Stimulated activated memory B cell treated with anti-CD40 and anti-IgM and Interleukin-4, amounts not matched to agents 10 μg/mL and 1 μg/mL and 100 μg/mL, for 72 hours (primary cell): ENCODE measurements at regions not wholly inside any gene's neighbourhood (a gene's known extent, or its start where the extent isn't known, plus 50 kb on each side); places are given as distances from the start of the nearest gene placed in this dataset.

Experiments used
- ATAC-seq: fragments of 150-1000 bp; cut with Tn5 transposase; 2 replicates; pipeline ENCODE4 v1.10.0; 2021
- H3K27ac Mint-ChIP-seq: one replicate; pipeline ENCODE4 v1.8.0; 2022; ENCODE audit warnings: mild to moderate bottlenecking, mixed read lengths
- H3K27me3 Mint-ChIP-seq: one replicate; pipeline ENCODE4 v1.8.0; 2022; ENCODE audit warnings: mixed read lengths
- H3K36me3 Mint-ChIP-seq: one replicate; pipeline ENCODE4 v1.8.0; 2022; ENCODE audit warnings: mixed read lengths
- H3K4me1 Mint-ChIP-seq: one replicate; pipeline ENCODE4 v1.8.0; 2022; ENCODE audit warnings: mixed read lengths
- H3K4me3 Mint-ChIP-seq: one replicate; pipeline ENCODE4 v1.8.0; 2022; ENCODE audit warnings: mild to moderate bottlenecking, moderate library complexity, mixed read lengths
- H3K9me3 Mint-ChIP-seq: one replicate; pipeline ENCODE4 v1.8.0; 2022; ENCODE audit warnings: mixed read lengths

GRCh38 chrX:149992918-149993317 lies 54.6 kb upstream of the EOLA2 start:
- Mint-ChIP-seq H3K4me1 (peaks cover 10% of the 10 kb centered on the region), H3K27ac (no peak overlapping the region), H3K4me3 (no peak overlapping the region), H3K27me3 (no peaks in the 10 kb centered on the region), H3K9me3 (peaks cover 4% of the 10 kb centered on the region), H3K36me3 (peaks cover 18% of the 10 kb centered on the region)
- no peak for ATAC-seq

GRCh38 chrX:149993989-149994388 lies 55.7 kb upstream of the EOLA2 start:
- no peak for ATAC-seq
- H3K4me1 Mint-ChIP-seq = peaks cover 3% of the 10 kb centered on the region
- peaks cover 13% of the 10 kb centered on the region for H3K36me3 Mint-ChIP-seq
- H3K9me3 Mint-ChIP-seq = peaks cover 4% of the 10 kb centered on the region
- H3K27ac Mint-ChIP-seq = no peak overlapping the region
- H3K4me3 Mint-ChIP-seq = no peak overlapping the region
- no peaks in the 10 kb centered on the region for H3K27me3 Mint-ChIP-seq

- H3K36me3 Mint-ChIP-seq = peaks cover 12% of the 10 kb centered on the region
- H3K4me1 Mint-ChIP-seq = no peaks in the 10 kb centered on the region
- no peak overlapping the region for H3K27ac Mint-ChIP-seq
- peaks cover 4% of the 10 kb centered on the region for H3K9me3 Mint-ChIP-seq
- ATAC-seq = no peak
- H3K27me3 Mint-ChIP-seq = no peaks in the 10 kb centered on the region
- no peak overlapping the region for H3K4me3 Mint-ChIP-seq
These were observed 58.2 kb upstream of the EOLA2 start for GRCh38 chrX:149996515-149996914.

DNA sequence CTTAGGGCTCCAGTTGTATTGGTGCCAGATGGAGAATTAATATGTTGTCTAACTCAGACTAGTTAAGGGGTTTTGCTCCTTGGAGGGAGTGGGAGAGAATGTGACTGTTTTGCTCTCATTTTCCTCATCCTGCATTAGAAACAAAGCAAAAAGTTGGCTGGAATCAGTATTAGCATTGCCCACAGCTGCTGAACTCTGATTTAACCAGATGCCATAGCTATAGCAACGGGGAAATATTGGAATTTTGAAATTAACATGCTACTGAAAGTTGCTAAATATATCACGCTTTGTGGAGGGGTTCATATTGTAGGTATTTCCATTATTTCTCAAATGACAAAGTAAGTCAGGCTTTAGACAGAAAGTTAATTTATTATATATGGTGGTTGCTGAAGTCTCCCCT lies 66.7 kb upstream of the EOLA2 start:
- no peak for ATAC-seq
- no peak overlapping the region for H3K4me3 Mint-ChIP-seq
- no peaks in the 10 kb centered on the region for H3K27me3 Mint-ChIP-seq
- no peaks in the 10 kb centered on the region for H3K4me1 Mint-ChIP-seq
- H3K9me3 Mint-ChIP-seq = no peaks in the 10 kb centered on the region
- no peak overlapping the region for H3K27ac Mint-ChIP-seq
- peaks cover 8% of the 10 kb centered on the region for H3K36me3 Mint-ChIP-seq

DNA sequence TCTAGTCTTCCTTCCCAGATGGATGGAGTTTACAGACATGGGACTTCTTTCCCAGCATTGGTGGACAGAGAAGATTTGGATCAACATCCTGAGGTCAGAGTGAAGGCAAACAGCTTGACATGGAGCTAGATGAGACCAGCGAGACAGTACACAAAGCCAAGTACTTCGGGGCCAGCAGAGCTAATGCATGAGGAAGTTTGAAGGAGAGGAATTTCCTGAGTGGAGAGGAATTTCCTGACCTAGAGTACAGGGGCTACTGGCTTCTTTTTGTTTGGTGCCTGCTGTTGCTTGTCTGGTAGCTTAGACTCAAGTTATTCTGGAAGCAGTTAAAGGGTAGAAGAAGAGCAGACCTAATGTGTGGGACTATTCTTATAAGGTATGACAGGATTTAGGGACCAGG lies 69.1 kb upstream of the EOLA2 start:
- Mint-ChIP-seq H3K4me1 (no peaks in the 10 kb centered on the region), H3K9me3 (no peaks in the 10 kb centered on the region), H3K27me3 (no peaks in the 10 kb centered on the region), H3K36me3 (peaks cover 8% of the 10 kb centered on the region), H3K4me3 (no peak overlapping the region), H3K27ac (no peak overlapping the region)
- ATAC-seq = no peak

GRCh38 chrX:150012647-150013381 lies 74.5 kb upstream of the EOLA2 start:
- Mint-ChIP-seq H3K27ac (no peak overlapping the region), H3K36me3 (no peaks in the 10 kb centered on the region), H3K27me3 (no peaks in the 10 kb centered on the region), H3K4me3 (no peak overlapping the region), H3K9me3 (no peaks in the 10 kb centered on the region), H3K4me1 (no peaks in the 10 kb centered on the region)
- ATAC-seq = no peak

- H3K4me3 Mint-ChIP-seq = no peak overlapping the region
- H3K27ac Mint-ChIP-seq = no peak overlapping the region
- no peaks in the 10 kb centered on the region for H3K36me3 Mint-ChIP-seq
- H3K9me3 Mint-ChIP-seq = no peaks in the 10 kb centered on the region
- H3K4me1 Mint-ChIP-seq = no peaks in the 10 kb centered on the region
- ATAC-seq = no peak
- no peaks in the 10 kb centered on the region for H3K27me3 Mint-ChIP-seq
These were observed 76.2 kb upstream of the EOLA2 start for GRCh38 chrX:150014525-150014924.

GRCh38 chrX:150017868-150018267 lies 79.6 kb upstream of the EOLA2 start:
- ATAC-seq = no peak
- Mint-ChIP-seq H3K27me3 (no peaks in the 10 kb centered on the region), H3K4me1 (no peaks in the 10 kb centered on the region), H3K4me3 (no peak overlapping the region), H3K36me3 (peaks cover 4% of the 10 kb centered on the region), H3K9me3 (no peaks in the 10 kb centered on the region), H3K27ac (no peak overlapping the region)

DNA sequence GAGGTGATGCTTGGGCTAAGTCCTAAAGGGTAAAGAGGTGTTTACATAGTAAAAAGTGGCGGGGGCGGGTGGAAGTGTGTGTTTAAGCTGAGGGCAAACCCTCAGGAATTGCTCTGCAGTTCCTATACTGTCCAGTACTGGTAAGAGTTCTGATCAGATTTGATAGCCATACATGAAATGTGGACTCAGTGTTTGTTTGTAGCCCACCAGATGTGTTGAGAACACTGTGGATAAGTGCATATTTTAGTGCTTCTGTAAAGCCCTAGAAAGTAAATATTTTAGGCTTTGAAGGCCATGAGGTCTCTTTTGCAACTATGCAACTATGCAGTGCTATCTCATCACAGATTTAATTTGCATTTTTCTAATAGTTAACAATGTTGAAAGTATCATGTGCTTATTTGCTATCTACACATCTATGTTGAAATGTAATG lies 80.7 kb upstream of the EOLA2 start:
- Mint-ChIP-seq H3K4me1 (no peaks in the 10 kb centered on the region), H3K4me3 (no peak overlapping the region), H3K36me3 (peaks cover 4% of the 10 kb centered on the region), H3K27ac (no peak overlapping the region), H3K9me3 (no peaks in the 10 kb centered on the region), H3K27me3 (no peaks in the 10 kb centered on the region)
- ATAC-seq = no peak

- H3K4me3 Mint-ChIP-seq = no peak overlapping the region
- no peak overlapping the region for H3K27ac Mint-ChIP-seq
- ATAC-seq = no peak
- no peaks in the 10 kb centered on the region for H3K9me3 Mint-ChIP-seq
- H3K4me1 Mint-ChIP-seq = no peaks in the 10 kb centered on the region
- H3K27me3 Mint-ChIP-seq = no peaks in the 10 kb centered on the region
- peaks cover 6% of the 10 kb centered on the region for H3K36me3 Mint-ChIP-seq
These were observed 90.4 kb upstream of the EOLA2 start for GRCh38 chrX:150028692-150029091.

- no peak for ATAC-seq
- H3K4me3 Mint-ChIP-seq = no peak overlapping the region
- H3K27me3 Mint-ChIP-seq = no peaks in the 10 kb centered on the region
- H3K36me3 Mint-ChIP-seq = no peaks in the 10 kb centered on the region
- no peak overlapping the region for H3K27ac Mint-ChIP-seq
- peaks cover 5% of the 10 kb centered on the region for H3K9me3 Mint-ChIP-seq
- H3K4me1 Mint-ChIP-seq = no peaks in the 10 kb centered on the region
These were observed 94.5 kb upstream of the EOLA2 start for GRCh38 chrX:150032742-150033141.

DNA sequence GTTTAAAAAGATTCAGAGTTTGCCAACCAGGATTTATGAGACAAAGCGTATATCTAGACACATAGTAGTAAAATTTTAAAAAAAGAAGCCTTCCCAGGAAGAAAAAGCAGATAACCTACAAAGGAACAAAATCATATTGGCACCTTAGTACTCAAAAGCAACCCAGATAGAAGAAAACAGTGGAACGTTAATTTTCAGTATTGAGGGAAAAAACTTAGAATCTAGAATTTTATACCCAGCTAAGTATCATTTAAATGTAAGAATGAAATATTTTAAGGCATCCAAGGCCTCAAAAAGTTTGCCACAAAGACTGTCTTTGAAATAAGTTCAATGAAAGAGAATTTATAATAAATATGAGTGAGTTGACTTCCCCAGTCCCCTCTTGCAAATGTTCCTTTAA lies 96.5 kb upstream of the EOLA2 start:
- ATAC-seq = no peak
- no peak overlapping the region for H3K27ac Mint-ChIP-seq
- peaks cover 5% of the 10 kb centered on the region for H3K9me3 Mint-ChIP-seq
- H3K4me1 Mint-ChIP-seq = no peaks in the 10 kb centered on the region
- H3K4me3 Mint-ChIP-seq = no peak overlapping the region
- H3K36me3 Mint-ChIP-seq = no peaks in the 10 kb centered on the region
- no peaks in the 10 kb centered on the region for H3K27me3 Mint-ChIP-seq

DNA sequence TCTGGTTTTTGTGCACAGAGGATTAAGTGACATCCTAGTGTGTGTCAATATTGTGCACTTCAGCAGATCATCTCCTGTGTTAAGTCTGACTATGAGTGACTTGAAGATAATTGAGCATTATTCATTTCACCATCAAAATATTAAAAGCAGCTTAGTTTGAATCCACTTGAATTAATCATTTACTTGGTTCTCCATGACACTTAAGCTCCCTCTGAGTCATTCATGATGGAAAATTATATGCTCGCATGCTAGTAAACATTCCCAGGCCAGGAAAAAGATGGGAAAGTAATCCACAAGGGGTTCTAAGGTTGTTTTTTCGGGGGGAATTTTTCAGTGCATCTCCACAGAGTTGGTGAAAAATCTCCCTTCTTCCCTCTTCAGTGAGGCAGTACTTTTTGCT lies 97.2 kb upstream of the EOLA2 start:
- H3K4me1 Mint-ChIP-seq = no peaks in the 10 kb centered on the region
- H3K27me3 Mint-ChIP-seq = no peaks in the 10 kb centered on the region
- H3K4me3 Mint-ChIP-seq = no peak overlapping the region
- no peaks in the 10 kb centered on the region for H3K36me3 Mint-ChIP-seq
- H3K9me3 Mint-ChIP-seq = peaks cover 5% of the 10 kb centered on the region
- H3K27ac Mint-ChIP-seq = no peak overlapping the region
- ATAC-seq = no peak

DNA sequence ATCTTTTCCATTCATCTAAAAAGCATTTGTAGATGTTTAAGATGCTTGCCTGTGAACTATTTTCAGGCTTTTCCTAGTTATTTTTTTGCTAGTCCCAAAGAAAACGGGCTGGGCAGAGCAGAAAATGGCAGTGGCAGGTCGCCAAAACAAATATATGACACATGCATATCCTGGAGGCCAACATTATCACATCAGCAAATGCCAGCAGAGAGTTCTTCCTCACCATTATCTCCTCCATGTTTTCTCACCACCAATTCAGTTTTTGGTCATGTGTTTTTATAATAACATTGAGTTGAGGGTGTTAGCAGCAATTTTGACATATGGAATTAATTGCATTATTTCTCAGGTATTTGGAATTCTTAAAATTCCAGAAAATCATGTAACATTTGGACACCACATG lies 97.9 kb upstream of the EOLA2 start:
- Mint-ChIP-seq H3K4me1 (no peaks in the 10 kb centered on the region), H3K27ac (no peak overlapping the region), H3K36me3 (no peaks in the 10 kb centered on the region), H3K9me3 (peaks cover 5% of the 10 kb centered on the region), H3K27me3 (no peaks in the 10 kb centered on the region), H3K4me3 (no peak overlapping the region)
- ATAC-seq = no peak

GRCh38 chrX:150036641-150037040 lies 98.3 kb upstream of the EOLA2 start:
- H3K27me3 Mint-ChIP-seq = no peaks in the 10 kb centered on the region
- no peaks in the 10 kb centered on the region for H3K36me3 Mint-ChIP-seq
- H3K4me1 Mint-ChIP-seq = no peaks in the 10 kb centered on the region
- ATAC-seq = no peak
- no peak overlapping the region for H3K27ac Mint-ChIP-seq
- H3K4me3 Mint-ChIP-seq = no peak overlapping the region
- H3K9me3 Mint-ChIP-seq = peaks cover 5% of the 10 kb centered on the region

DNA sequence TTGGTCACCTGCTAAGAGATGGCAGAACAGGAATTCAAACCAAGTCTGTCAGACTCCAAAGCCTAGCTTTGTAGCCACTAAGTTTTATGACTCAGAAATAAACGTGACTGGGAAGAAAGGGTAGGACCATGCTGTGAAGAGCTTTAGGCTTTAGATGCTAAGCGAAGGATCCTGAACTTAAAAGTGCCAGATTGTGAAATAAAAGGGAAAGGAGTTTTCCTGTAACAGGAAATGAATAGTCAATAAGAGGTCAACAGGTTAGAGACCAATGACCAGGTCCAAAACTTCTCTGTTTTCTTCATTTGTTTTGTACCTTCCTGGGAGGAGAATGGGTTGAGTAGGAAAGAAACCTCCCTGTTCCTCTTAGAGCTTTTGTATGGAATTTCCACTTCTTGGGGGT lies 98.8 kb upstream of the EOLA2 start:
- H3K27me3 Mint-ChIP-seq = no peaks in the 10 kb centered on the region
- no peak overlapping the region for H3K4me3 Mint-ChIP-seq
- ATAC-seq = no peak
- H3K36me3 Mint-ChIP-seq = no peaks in the 10 kb centered on the region
- no peaks in the 10 kb centered on the region for H3K4me1 Mint-ChIP-seq
- peaks cover 5% of the 10 kb centered on the region for H3K9me3 Mint-ChIP-seq
- H3K27ac Mint-ChIP-seq = no peak overlapping the region

DNA sequence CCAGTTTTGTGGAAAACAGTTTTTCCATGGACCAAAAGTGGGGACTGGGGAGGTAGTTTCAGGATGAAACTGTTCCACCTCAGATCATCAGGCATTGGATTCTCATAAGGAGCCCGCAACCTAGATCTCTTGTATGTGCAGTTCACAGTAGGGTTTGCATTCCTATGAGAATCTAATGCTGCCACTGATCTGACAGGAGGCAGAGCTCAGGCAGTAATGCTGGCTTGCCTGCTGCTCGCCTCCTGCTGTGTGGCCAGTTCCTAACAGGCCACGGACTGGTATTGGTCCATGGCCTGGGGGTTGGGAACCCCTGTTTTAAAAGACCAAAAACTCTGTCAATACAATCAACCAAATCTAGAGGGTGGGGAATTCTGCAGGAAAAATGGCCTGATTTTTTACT lies 100.0 kb upstream of the EOLA2 start:
- Mint-ChIP-seq H3K27ac (no peak overlapping the region), H3K4me3 (no peak overlapping the region), H3K27me3 (no peaks in the 10 kb centered on the region), H3K36me3 (no peaks in the 10 kb centered on the region), H3K9me3 (peaks cover 8% of the 10 kb centered on the region), H3K4me1 (no peaks in the 10 kb centered on the region)
- ATAC-seq = no peak
